Medulla oblongata (tissue), 1 donor: ENCODE measurements at regions not wholly inside any gene's neighbourhood (a gene's known extent, or its start where the extent isn't known, plus 50 kb on each side); places are given as distances from the start of the nearest gene placed in this dataset.

Experiments
- DNase-seq: peaks from one replicate; pipeline ENCODE4 v3.0.0-alpha.2; 2015; ENCODE audit errors: extremely low spot score

DNA sequence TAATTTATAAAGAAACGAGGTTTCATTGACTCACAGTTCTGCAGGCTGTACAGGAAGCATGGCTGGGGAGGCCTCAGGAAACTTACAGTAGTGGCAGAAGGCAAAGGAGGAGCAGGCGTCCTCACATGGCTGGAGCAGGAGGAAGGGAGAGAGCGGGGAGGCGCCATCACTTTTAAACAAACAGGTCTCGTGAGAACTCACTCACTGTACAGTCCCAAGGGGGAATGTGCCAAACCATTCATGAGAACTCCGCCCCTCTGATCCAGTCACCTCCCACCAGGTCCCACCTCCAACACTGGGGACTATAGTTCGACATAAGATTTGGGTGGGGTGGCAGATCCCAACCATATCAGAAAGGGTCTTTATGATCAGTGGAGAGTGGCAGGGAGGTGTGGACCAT lies 392.4 kb upstream of the TNRC6C start:
- DNase-seq, result no peak

DNA sequence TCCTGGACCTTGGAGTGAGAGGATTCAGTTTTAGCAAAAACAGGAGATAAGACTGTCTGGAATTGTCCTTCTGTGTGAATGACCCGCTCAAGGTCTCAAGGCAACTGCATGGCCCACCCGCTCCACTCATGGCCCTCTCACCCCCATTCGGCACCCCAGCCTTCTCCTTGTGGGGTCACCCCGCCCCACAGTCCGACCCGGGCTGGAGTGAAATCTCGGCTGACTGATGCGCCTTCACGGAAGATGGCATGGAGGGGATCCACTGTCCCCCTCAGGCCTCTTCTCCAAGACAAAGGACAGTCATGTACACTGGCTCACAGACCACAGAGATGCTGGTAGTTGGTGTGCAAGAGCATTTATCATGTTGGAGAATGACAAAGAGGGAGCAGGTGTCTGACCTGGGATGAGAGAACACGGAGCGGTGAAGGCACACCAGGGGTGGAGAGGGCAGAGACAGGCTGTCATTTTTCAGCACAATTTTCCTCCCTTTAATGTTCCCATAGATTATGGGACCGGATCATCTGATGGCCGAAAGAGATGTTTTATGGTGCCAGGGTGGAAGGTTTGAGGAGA lies 391.9 kb upstream of the TNRC6C start:
- DNase-seq, result no peak

DNA sequence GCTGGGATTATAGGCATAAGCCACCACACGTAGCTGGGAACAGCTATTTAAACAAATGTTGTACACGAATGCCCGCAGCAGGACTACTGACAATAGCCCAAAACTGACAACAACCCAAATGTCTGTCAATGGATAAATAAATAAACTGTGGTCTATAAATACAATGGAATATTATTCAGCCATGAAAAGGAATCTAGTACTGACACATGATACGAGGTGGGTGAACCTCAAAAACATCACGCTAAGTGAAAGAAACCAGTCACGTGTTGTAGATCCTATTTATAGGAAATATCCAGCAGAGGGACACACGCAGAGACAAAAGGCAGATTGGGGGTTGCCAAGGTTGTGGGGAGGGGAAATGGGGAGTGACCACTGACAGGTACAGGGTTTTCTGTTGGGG lies 390.0 kb upstream of the TNRC6C start:
- DNase-seq, result no peak

DNA sequence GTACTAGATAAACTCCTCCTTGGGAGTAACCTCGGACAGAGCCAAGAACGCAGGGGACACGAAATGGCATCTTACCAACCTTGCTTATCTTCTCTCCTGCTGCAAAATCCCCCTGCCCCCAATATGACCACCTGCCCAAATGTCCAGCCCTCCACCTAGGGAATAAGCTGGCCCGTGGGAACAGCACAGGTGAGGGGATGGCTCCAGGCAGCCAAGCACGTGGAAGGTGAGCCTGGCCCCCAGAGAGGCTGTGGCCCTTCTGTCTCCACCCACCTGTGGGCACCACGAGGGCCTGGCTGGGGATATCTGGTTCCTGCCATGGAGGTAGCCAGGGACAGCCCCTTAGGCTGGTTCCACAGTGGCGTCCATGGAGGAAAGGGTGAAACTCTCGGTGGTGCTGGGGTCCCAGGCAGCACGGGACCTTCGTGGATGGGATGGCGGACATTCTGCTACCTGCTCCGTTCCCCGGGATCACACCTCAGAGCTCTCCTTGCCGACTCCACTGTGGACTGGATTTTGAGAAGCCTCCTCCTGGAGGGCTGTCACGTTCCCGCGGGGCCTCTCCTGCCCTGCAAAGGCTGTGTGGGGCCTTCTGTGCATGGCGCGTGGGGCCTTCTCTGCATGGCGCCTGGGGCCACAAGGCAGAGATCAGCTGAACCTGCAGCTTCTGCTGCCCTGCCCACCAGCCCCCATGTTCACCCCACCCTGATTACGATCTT lies 388.5 kb upstream of the TNRC6C start:
- DNase-seq, result no peak

DNA sequence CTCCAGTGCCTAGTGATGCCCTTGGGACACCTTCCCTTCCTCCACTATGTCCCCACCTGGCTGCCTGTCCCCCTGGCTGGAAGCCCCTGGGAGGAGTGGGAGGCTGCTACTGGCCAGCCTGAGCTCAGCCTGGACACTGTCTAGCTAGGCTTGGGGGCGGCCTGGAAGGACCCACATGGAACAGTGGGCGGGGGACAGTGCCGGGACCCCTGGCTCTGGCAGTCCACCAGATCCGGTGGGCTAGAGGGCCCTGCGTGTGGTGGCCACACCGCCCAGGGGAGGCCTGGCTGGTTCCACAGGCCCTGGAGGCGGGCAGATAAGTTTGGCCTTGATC lies 388.0 kb upstream of the TNRC6C start:
- no peak for DNase-seq

DNA sequence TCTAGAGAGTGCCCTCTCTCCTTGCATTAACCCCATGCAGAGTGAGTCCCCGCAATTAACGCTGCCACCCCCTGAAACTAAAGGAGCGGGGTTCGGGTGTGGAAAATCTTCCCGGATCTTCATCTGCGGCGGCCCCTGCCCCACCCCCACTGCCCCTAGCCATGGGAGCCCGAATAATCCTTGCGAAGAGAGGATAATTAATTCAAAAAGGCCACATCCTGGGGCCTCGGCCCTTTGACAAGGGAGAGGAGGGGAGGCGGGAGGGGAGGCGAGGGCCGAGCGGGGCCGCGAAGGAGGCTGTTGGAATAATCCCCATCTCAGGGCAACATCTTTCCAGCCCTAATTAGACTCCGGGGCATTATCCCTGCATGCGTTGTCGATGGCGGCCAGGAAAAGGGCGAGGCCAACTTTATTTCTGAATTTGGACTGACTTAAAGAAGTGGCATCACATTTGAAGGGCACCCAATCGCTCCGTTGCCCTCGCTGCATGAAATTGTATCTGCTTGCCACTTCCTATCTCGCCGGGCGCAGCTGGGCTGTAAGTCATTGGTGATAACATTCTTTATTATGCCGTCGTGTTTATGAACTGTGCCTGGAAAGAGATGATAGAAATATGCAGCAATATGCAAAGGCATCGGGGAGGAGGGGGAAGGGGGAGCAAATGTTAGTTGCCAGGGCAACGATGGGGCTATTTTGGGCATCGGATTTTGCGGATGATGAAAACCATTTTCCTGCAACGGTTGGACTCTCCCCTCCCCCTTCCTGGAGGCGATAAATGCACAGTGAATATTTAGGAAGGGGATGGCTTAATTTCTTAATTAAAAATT lies 387.1 kb upstream of the TNRC6C start:
- DNase-seq, result peak; percentile 19

DNA sequence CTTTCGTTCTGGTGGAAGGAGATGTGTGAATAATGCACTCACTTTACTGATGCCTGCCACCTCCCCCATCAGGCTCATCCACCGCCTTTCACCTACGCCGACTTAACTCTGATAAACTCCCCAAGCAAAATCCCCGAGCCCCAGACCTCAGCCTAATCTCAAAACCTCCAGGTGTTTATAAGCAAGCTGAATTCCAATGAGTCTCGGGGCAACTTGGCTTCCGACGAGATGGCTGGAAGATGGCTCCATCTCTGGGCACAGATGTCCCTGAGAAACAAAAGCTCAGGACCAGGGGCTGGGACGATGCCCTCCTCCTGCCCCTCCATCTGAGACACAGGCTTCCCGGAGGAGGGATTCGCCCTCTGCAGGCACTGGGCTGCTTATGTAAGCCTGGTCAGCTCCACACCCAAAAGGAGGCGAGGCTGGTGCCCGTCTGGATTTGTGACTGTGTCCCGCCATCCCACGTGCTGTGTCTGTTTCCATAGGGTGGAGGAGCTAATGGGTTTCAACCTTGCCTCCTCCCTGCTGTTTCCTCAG lies 386.4 kb upstream of the TNRC6C start:
- no peak for DNase-seq

DNA sequence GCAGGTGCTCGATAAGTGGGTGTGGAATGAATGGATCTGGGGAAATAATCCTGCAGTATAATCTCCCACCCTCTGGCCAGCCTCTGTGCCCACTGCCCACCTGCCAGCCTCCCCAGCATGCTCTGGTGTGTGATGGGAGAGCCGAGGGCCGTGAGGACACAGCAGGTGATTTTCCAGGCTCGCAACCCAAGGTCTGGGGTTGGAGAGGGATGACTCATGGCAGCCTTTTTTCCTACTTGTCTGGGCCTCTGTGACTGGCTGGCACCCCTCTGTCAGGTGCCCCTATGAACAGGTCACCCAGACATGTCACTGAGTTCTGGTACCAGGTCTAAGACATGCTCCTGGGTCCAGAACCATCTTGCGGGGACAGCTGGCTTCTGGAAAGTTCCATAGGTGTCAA lies 385.7 kb upstream of the TNRC6C start:
- no peak for DNase-seq

DNA sequence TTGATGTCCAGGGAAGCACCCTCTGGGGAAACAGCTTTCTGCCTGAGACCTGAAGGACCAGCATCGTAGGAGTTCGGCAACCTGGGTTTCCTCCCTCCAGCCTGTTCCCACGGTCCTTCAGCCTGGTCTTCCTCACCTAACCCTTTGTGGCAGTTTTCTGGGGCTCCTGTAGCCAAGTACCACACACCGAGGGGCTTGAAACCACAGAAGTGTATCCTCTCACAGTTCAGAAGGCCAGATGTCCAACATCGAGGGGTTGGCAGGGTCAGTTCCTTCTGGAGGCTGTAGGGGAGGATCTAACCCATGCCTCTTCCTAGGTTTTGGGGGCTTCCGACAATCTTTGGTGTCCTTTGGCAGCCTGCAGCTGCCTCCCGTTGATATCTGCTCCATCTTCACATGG lies 381.0 kb upstream of the TNRC6C start:
- no peak for DNase-seq

DNA sequence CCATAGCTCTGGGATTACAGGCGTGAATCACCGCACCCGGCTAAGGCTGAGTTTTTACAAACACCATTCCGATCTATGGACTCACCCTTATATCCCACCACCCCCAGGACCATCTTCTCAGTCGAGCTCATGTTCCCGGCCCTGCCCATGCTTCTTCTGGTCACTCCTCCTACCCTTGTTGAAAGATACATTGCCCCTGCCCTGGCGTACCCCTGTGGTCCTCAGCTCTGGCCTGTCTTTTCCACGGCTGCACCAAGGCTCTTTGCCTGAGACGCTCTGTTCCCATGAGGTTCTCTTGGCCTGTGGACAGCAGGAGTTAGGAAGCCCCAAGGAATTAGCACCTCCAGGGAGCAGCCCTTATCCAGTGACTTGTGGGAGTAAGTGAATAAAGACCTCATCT lies 379.4 kb upstream of the TNRC6C start:
- DNase-seq, result no peak

DNA sequence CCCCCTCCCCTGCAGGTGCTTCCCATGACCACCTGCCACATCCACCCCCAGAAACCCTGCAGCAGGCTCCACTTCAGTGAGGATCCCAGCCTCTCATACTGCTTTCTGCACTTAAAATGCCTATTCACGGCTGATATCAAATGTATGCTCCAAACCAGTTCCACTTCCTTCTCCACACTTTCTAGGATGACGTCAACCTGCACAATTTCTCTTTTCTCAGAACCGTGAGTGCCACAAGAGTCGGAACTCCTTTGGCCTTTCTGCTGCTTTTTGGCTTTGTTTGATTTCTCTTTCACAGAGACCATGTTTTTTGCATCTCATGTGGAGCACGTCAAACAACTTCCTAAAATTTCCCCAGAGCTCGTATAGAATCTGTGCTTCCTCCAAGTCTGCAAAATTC lies 378.8 kb upstream of the TNRC6C start:
- peak; percentile 55 for DNase-seq

DNA sequence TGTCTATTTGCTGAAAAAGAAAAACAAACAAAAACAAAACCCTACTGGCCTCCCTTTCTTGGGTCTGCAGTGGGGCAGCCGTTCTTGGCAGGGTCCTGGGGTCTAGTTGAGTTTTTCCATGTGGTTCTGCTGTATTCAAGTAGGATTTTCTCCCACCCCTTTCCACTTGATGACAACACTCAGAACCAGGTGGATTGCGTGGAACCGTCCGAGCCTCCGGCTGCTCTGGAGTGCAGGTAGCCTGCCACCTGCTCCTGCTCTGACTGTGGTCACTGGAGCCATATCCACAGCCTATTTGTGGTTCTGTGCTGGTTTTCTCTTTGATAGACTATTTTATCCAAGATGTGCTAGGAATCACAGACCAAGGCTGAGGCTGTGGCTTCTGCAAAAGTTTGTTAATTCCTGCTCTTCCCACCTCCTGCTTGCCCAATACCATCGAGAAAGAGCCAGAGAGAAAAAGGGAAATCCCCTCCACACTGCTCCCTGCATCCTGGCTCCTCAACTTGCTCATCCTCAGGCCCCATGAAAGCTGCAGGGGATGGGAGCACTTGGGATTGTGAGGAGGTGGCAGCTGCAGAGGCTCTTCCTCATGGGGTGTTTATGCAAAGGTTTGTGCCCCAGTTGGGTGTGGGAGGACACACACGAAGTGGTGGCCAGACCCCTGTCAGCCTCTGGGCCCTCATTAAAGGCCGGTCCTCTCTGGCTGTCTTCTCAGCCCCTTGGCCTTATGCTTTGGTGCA lies 377.8 kb upstream of the TNRC6C start:
- no peak for DNase-seq

DNA sequence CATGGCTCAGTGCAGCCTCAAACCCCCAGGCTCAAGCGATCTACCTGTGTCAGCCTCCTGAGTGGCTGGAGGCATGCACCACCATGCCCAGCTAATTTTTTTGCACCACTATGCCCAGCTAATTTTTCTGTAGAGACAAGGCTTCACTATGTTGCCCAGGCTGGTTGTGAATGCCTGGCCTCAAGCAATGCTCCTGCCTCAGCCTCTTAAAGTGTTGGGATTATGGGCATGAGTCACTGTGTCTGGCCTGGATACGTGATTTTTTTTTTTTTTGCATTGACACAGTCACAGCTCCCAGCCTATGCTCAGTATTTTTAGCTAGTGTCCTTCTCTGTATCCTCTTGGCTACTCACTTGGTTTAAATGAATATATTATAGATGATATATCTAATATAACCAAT lies 377.0 kb upstream of the TNRC6C start:
- DNase-seq, result no peak

DNA sequence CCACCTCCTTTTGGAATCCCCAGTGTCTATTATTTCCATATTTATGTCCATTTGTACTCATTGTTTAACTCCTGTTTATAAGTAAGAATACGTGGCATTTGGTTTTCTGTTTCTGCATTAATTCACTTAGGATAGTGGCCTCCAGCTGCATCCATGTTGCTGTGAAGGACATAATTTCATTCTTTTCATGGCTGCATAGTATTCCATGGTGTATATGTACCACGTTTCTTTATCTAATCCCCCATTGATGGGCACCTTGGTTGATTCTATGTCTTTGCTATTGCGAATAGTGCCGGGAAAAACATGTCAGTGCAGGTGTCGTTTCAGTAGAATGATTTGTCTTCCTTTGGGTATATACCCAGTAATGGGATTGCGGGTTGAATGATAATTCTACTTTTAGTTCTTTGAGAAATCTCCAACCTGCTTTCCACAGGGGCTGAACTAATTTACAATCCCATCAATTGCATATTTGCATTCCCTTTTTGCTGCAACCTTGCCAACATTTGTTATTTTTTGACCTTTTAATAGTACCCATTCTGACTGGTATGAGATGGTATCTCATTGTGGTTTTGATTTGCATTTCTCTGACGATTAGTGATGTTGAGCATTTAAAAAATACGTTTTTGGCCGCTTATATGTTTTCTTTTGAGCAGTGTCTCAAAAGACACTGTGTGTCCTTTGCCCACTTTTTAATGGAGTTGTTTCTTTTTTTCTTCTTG lies 373.2 kb upstream of the TNRC6C start:
- DNase-seq, result no peak

DNA sequence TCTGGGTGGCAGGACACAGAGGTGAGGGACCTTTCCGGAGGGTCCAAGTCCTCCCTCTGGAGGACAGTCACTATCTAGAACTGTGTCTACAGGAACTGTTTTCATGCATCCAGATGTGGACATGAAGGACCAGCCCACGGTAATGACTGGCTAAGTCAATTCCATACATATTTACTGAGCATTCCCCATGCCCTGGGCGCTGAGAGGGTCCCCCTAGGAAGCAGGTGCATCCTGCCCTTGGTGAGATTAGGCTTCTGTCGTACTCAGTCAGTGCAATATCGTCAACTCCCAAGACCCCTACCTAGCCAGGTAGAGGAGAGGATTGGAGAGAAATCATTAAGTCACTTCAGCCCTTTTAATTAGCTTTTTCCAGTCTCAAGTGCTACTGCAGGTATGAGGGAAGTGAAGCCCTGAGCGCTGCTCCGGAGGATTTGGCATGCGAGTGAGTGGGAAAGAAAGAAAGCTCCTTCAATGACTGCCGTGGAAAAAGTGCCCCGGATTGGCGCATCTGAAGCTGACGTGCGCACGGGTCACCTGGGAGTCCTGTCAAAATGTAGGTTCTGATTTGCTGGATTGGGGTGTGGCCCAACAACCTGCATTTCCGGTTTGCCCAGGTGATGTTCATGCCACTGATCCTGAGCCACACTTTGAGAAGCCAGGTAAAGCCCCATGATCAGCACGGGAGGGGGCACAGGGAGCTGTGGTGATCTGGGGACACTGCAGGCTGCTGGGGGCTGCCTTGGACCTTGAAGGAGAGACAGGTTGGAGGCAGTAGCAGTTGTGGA lies 367.4 kb upstream of the TNRC6C start:
- DNase-seq, result no peak

DNA sequence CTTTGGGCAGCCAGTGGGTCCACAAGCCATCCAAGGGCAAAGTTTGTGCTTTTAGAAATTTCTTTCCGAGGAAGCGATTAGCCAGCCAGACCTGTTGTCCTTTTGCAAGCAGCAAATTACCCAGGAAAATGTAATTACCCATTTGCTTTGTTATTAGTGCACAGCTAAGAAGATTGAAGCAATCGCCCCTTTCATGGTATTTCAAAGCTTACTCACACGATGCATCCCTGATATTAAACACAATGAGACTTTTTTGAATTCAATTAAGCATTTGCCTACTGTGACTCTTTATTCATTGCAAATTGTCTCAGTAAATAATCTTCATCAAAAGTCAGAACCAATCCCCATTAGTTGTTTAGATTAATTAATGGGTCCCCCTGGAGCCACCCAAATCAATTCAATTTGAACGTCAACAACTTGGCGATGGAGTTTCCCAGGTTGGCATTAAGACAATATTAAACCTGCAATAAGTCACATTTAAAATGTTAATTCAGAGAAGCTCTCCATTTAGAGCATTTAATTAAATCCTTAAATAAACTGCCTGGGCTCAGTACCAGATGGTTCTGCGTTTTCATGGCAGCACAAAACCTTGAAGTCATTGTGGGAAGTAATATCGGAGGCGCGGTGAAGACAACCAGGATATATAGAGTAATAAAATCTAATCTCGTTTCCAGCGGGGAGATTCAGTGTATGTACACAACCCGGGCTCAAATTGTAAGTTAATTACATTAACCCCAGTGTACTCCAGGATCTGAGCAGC lies 366.2 kb upstream of the TNRC6C start:
- DNase-seq, result no peak

DNA sequence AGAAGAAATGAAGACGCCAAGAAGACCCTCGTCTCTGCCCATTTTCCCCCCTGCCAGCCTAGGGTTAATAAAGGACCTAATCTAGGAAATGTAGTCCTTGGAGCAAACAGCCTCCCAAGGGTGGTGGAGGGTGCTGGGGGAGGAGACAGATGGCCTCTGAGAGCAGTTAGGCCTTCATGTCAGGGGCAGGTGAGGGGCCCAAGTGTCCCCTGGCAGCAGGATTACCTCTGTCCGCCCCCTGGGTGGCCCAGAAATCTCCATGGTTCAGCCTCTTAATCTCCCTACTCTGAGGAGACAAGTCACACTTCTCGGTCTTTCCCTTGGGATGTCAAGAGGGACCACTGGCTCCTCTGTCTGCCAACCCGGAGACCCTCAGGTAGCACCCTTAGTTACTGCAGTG lies 365.4 kb upstream of the TNRC6C start:
- no peak for DNase-seq

DNA sequence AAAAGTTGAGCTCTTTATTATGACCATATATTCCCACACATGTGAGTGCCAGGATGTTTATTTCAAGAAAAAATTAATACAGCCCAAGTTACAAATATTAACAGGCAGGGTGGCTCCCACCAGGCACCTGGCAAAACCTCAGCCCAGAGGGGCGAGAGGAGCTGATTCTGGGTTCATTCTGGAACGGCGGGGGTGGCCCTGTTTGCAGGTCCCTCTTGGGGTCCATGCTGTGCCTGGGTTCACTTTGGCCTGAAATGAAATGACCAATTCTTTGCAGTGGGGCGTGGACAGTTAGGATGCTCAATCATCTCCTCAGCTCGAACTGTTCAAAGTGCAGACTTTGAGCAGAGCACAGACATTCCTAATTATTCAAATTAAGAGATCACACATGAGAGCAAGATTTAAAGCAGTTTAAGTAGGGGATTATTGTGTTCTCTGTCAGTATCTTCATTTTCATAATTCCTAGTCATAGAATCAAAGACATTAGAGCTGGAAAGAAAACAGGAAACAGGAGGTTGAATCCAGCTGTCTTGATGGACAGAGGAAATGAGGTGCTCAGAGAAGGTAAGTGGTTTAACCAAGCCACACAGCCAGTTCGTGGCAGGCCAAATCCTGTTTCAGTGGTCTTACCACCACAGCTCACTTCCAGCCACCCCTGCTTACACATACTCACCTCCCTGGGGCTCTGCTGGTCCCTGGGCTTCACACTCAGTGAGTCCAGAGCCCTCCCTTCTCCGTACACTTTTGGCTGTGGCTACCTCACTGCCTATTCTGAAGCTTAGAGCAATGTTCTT lies 363.9 kb upstream of the TNRC6C start:
- DNase-seq, result no peak
